ENCODE measurements at regions not wholly inside any gene's neighbourhood (a gene's known extent, or its start where the extent isn't known, plus 50 kb on each side); places are given as distances from the start of the nearest gene placed in this dataset.
"Not testable (repeated sequence)": the region's sequence is repeated elsewhere in the genome, so short reads cannot be mapped to it uniquely, and the experiment has no call there.

- Mint-ChIP-seq H3K4me1 (ENCODE audit: unreplicated experiment) (peaks cover 4% of the 10 kb centered on the region), H3K36me3 (ENCODE audit: unreplicated experiment) (peaks cover 3% of the 10 kb centered on the region), H3K27me3 (ENCODE audit: unreplicated experiment) (no peaks in the 10 kb centered on the region), H3K27ac (ENCODE audit: unreplicated experiment) (no peak overlapping the region), H3K9me3 (ENCODE audit: unreplicated experiment) (peaks cover 4% of the 10 kb centered on the region), H3K4me3 (ENCODE audit: unreplicated experiment) (no peak overlapping the region)
- no peak for TF ChIP-seq CTCF (IDR thresholded peaks at IDR 0.05)
- DNase-seq (ENCODE audit: extremely low spot score, unreplicated experiment) = no peak
Observed at GRCh38 chr15:39419651-39420050, 161.2 kb upstream of the THBS1 start.

GRCh38 chr15:39420123-39420852, 160.6 kb upstream of the THBS1 start:
- DNase-seq (ENCODE audit: extremely low spot score, unreplicated experiment); H3K36me3 Mint-ChIP-seq (ENCODE audit: unreplicated experiment); H3K4me3 Mint-ChIP-seq (ENCODE audit: unreplicated experiment); H3K27ac Mint-ChIP-seq (ENCODE audit: unreplicated experiment); H3K27me3 Mint-ChIP-seq (ENCODE audit: unreplicated experiment); H3K9me3 Mint-ChIP-seq (ENCODE audit: unreplicated experiment); H3K4me1 Mint-ChIP-seq (ENCODE audit: unreplicated experiment): not testable (repeated sequence)

GRCh38 chr15:39420853-39421192, 160.1 kb upstream of the THBS1 start:
- not testable (repeated sequence) for H3K4me3 Mint-ChIP-seq (ENCODE audit: unreplicated experiment); H3K27me3 Mint-ChIP-seq (ENCODE audit: unreplicated experiment); H3K36me3 Mint-ChIP-seq (ENCODE audit: unreplicated experiment); H3K27ac Mint-ChIP-seq (ENCODE audit: unreplicated experiment); H3K9me3 Mint-ChIP-seq (ENCODE audit: unreplicated experiment); H3K4me1 Mint-ChIP-seq (ENCODE audit: unreplicated experiment); DNase-seq (ENCODE audit: extremely low spot score, unreplicated experiment)

- H3K9me3 Mint-ChIP-seq (ENCODE audit: unreplicated experiment) = no peaks in the 10 kb centered on the region
- TF ChIP-seq CTCF (IDR thresholded peaks at IDR 0.05) = no peak
- H3K4me3 Mint-ChIP-seq (ENCODE audit: unreplicated experiment) = no peak overlapping the region
- H3K36me3 Mint-ChIP-seq (ENCODE audit: unreplicated experiment) = no peaks in the 10 kb centered on the region
- DNase-seq (ENCODE audit: extremely low spot score, unreplicated experiment) = no peak
- H3K27ac Mint-ChIP-seq (ENCODE audit: unreplicated experiment) = no peak overlapping the region
- H3K4me1 Mint-ChIP-seq (ENCODE audit: unreplicated experiment) = peaks cover 13% of the 10 kb centered on the region
- H3K27me3 Mint-ChIP-seq (ENCODE audit: unreplicated experiment) = no peaks in the 10 kb centered on the region
Observed at GRCh38 chr15:39426552-39427532, 154.0 kb upstream of the THBS1 start.

- H3K4me1 Mint-ChIP-seq (ENCODE audit: unreplicated experiment) = peaks cover 17% of the 10 kb centered on the region
- TF ChIP-seq CTCF (IDR thresholded peaks at IDR 0.05) = no peak
- no peaks in the 10 kb centered on the region for H3K9me3 Mint-ChIP-seq (ENCODE audit: unreplicated experiment)
- no peaks in the 10 kb centered on the region for H3K36me3 Mint-ChIP-seq (ENCODE audit: unreplicated experiment)
- H3K27me3 Mint-ChIP-seq (ENCODE audit: unreplicated experiment) = no peaks in the 10 kb centered on the region
- H3K4me3 Mint-ChIP-seq (ENCODE audit: unreplicated experiment) = no peak overlapping the region
- no peak for DNase-seq (ENCODE audit: extremely low spot score, unreplicated experiment)
- H3K27ac Mint-ChIP-seq (ENCODE audit: unreplicated experiment) = no peak overlapping the region
Observed at GRCh38 chr15:39427705-39428104, 153.2 kb upstream of the THBS1 start.

- Mint-ChIP-seq H3K27ac (ENCODE audit: unreplicated experiment) (no peak overlapping the region), H3K36me3 (ENCODE audit: unreplicated experiment) (no peaks in the 10 kb centered on the region), H3K4me3 (ENCODE audit: unreplicated experiment) (no peak overlapping the region), H3K27me3 (ENCODE audit: unreplicated experiment) (no peaks in the 10 kb centered on the region), H3K4me1 (ENCODE audit: unreplicated experiment) (peaks cover 32% of the 10 kb centered on the region), H3K9me3 (ENCODE audit: unreplicated experiment) (no peaks in the 10 kb centered on the region)
- TF ChIP-seq CTCF (IDR thresholded peaks at IDR 0.05) = no peak
- no peak for DNase-seq (ENCODE audit: extremely low spot score, unreplicated experiment)
Observed at GRCh38 chr15:39429898-39430357, 151.0 kb upstream of the THBS1 start.

Measured in osteocyte (in vitro differentiated cells).